ENCODE measurements at regions not wholly inside any gene's neighbourhood (a gene's known extent, or its start where the extent isn't known, plus 50 kb on each side); places are given as distances from the start of the nearest gene placed in this dataset.
"Not testable (repeated sequence)": the region's sequence is repeated elsewhere in the genome, so short reads cannot be mapped to it uniquely, and the experiment has no call there.

GRCh38 chr22:48500471-48501230 lies 1327.0 kb downstream of the BRD1 start:
- no peak for DNase-seq (ENCODE audit: low read depth in 2 of 2)

- DNase-seq (ENCODE audit: low read depth in 2 of 2): no peak
Measured at GRCh38 chr22:48499456-48500425, 1327.9 kb downstream of the BRD1 start.

GRCh38 chr22:48498526-48499331 lies 1328.9 kb downstream of the BRD1 start:
- DNase-seq (ENCODE audit: low read depth in 2 of 2): no peak

- DNase-seq (ENCODE audit: low read depth in 2 of 2): not testable (repeated sequence)
Measured at GRCh38 chr22:48497743-48498520, 1329.7 kb downstream of the BRD1 start.

- no peak for DNase-seq (ENCODE audit: low read depth in 2 of 2)
Measured at GRCh38 chr22:48496987-48497650, 1330.6 kb downstream of the BRD1 start.

- DNase-seq (ENCODE audit: low read depth in 2 of 2): no peak
Measured at GRCh38 chr22:48496226-48496845, 1331.3 kb downstream of the BRD1 start.

GRCh38 chr22:48495751-48496080 lies 1332.0 kb downstream of the BRD1 start:
- no peak for DNase-seq (ENCODE audit: low read depth in 2 of 2)

- DNase-seq (ENCODE audit: low read depth in 2 of 2): no peak
Measured at GRCh38 chr22:48494968-48495750, 1332.5 kb downstream of the BRD1 start.

- no peak for DNase-seq (ENCODE audit: low read depth in 2 of 2)
Measured at GRCh38 chr22:48494256-48494967, 1333.3 kb downstream of the BRD1 start.

- no peak for DNase-seq (ENCODE audit: low read depth in 2 of 2)
Measured at GRCh38 chr22:48493733-48494132, 1333.9 kb downstream of the BRD1 start.

- DNase-seq (ENCODE audit: low read depth in 2 of 2): no peak
Measured at GRCh38 chr22:48492366-48493320, 1335.0 kb downstream of the BRD1 start.

GRCh38 chr22:48491451-48491941 lies 1336.2 kb downstream of the BRD1 start:
- no peak for DNase-seq (ENCODE audit: low read depth in 2 of 2)

GRCh38 chr22:48490500-48491411 lies 1336.9 kb downstream of the BRD1 start:
- DNase-seq (ENCODE audit: low read depth in 2 of 2): no peak

GRCh38 chr22:48489551-48490499 lies 1337.8 kb downstream of the BRD1 start:
- no peak for DNase-seq (ENCODE audit: low read depth in 2 of 2)
